ENCODE measurements at regions not wholly inside any gene's neighbourhood (a gene's known extent, or its start where the extent isn't known, plus 50 kb on each side); places are given as distances from the start of the nearest gene placed in this dataset.
A peak's percentile ranks its signal among the peaks of the same experiment; 100 is the strongest.

GRCh38 chr13:107124129-107124718 lies 556.3 kb upstream of the ARGLU1 start:
- Histone ChIP-seq H3K9me3 (no peaks in the 10 kb centered on the region), H3K4me1 (ENCODE audit: control insufficient read depth in 1 of 2, low read depth in 2 of 2) (peaks cover 0 to 3% of the 10 kb centered on the region in 2 donors), H3K36me3 (no peaks in the 10 kb centered on the region), H3K4me3 (no peak overlapping the region), H3K27me3 (replicated peaks; ENCODE audit: insufficient read depth) (no peaks in the 10 kb centered on the region), H3K27ac (no peak overlapping the region)
- peak; percentile 75 for TF ChIP-seq CTCF (IDR thresholded peaks at IDR 0.05)
- no peak for ATAC-seq (ENCODE audit: insufficient number of reproducible peaks, low FRiP score, low read depth)
- DNase-seq (ENCODE audit: low spot score) = no peak

GRCh38 chr13:107121793-107122192 lies 553.9 kb upstream of the ARGLU1 start:
- TF ChIP-seq CTCF (IDR thresholded peaks at IDR 0.05) = no peak
- ATAC-seq (ENCODE audit: insufficient number of reproducible peaks, low FRiP score, low read depth) = no peak
- DNase-seq (ENCODE audit: low spot score) = no peak

GRCh38 chr13:107119989-107120881 lies 552.3 kb upstream of the ARGLU1 start:
- H3K4me3 ChIP-seq = no peak overlapping the region
- no peak for ATAC-seq (ENCODE audit: insufficient number of reproducible peaks, low FRiP score, low read depth)
- no peaks in the 10 kb centered on the region for H3K9me3 ChIP-seq
- no peak for TF ChIP-seq CTCF (IDR thresholded peaks at IDR 0.05)
- no peaks in the 10 kb centered on the region for H3K36me3 ChIP-seq
- no peak overlapping the region for H3K27ac ChIP-seq
- peaks cover 0 to 19% of the 10 kb centered on the region in 2 donors for H3K4me1 ChIP-seq (ENCODE audit: control insufficient read depth in 1 of 2, low read depth in 2 of 2)
- no peak for DNase-seq (ENCODE audit: low spot score)
- no peaks in the 10 kb centered on the region for H3K27me3 ChIP-seq (replicated peaks; ENCODE audit: insufficient read depth)

More at GRCh38 chr13:107121793-107122192, 553.9 kb upstream of the ARGLU1 start:
- H3K27ac ChIP-seq = no peak overlapping the region
- no peaks in the 10 kb centered on the region for H3K9me3 ChIP-seq
- peaks cover 0 to 19% of the 10 kb centered on the region in 2 donors for H3K4me1 ChIP-seq (ENCODE audit: control insufficient read depth in 1 of 2, low read depth in 2 of 2)
- H3K27me3 ChIP-seq (replicated peaks; ENCODE audit: insufficient read depth) = no peaks in the 10 kb centered on the region
- no peaks in the 10 kb centered on the region for H3K36me3 ChIP-seq
- H3K4me3 ChIP-seq = no peak overlapping the region

GRCh38 chr13:107118506-107118905 lies 550.6 kb upstream of the ARGLU1 start:
- H3K4me1 ChIP-seq (ENCODE audit: control insufficient read depth in 1 of 2, low read depth in 2 of 2) = peaks cover 0 to 16% of the 10 kb centered on the region in 2 donors
- H3K27me3 ChIP-seq (replicated peaks; ENCODE audit: insufficient read depth) = no peaks in the 10 kb centered on the region
- H3K36me3 ChIP-seq = no peaks in the 10 kb centered on the region
- ATAC-seq (ENCODE audit: insufficient number of reproducible peaks, low FRiP score, low read depth) (no peak), DNase-seq (ENCODE audit: low spot score) (no peak)
- TF ChIP-seq CTCF (IDR thresholded peaks at IDR 0.05) = no peak
- no peaks in the 10 kb centered on the region for H3K9me3 ChIP-seq
- no peak overlapping the region for H3K4me3 ChIP-seq
- H3K27ac ChIP-seq = no peak overlapping the region

GRCh38 chr13:107117327-107118012 lies 549.5 kb upstream of the ARGLU1 start:
- no peaks in the 10 kb centered on the region for H3K27me3 ChIP-seq (replicated peaks; ENCODE audit: insufficient read depth)
- DNase-seq (ENCODE audit: low spot score) (no peak), ATAC-seq (ENCODE audit: insufficient number of reproducible peaks, low FRiP score, low read depth) (no peak)
- no peak for TF ChIP-seq CTCF (IDR thresholded peaks at IDR 0.05)
- H3K4me3 ChIP-seq = no peak overlapping the region
- no peaks in the 10 kb centered on the region for H3K36me3 ChIP-seq
- H3K27ac ChIP-seq = no peak overlapping the region
- H3K4me1 ChIP-seq (ENCODE audit: control insufficient read depth in 1 of 2, low read depth in 2 of 2) = peaks cover 0 to 16% of the 10 kb centered on the region in 2 donors
- no peaks in the 10 kb centered on the region for H3K9me3 ChIP-seq
